GM23248 (cell line): ENCODE measurements at regions not wholly inside any gene's neighbourhood (a gene's known extent, or its start where the extent isn't known, plus 50 kb on each side); places are given as distances from the start of the nearest gene placed in this dataset.

Experiments used
- DNase-seq: peaks from one replicate; pipeline ENCODE4 v3.0.0-alpha.2; 2015
- H2AFZ ChIP-seq: fragments of 200-600 bp; sonication (generic); 2 replicates; pipeline ENCODE4 v1.6.1; 2016; ENCODE audit warnings: antibody characterized with exemption
- H3F3A ChIP-seq: fragments of 200-600 bp; sonication (generic); 2 replicates; pipeline ENCODE4 v1.6.1; 2016; ENCODE audit warnings: mild to moderate bottlenecking, antibody characterized with exemption, mixed run types; ENCODE audit not compliant: insufficient read depth
- H3K27ac ChIP-seq: fragments of 200-600 bp; sonication (generic); 2 replicates; pipeline ENCODE4 v1.5.1; 2016; ENCODE audit warnings: mild to moderate bottlenecking
- H3K27me3 ChIP-seq: fragments of 200-600 bp; sonication (generic); replicated peaks from 2 replicates; pipeline ENCODE4 v1.6.1; 2016; ENCODE audit warnings: mild to moderate bottlenecking; ENCODE audit not compliant: insufficient read depth
- H3K36me3 ChIP-seq: fragments of 200-600 bp; sonication (generic); 2 replicates; pipeline ENCODE4 v1.6.1; 2016; ENCODE audit warnings: low read depth, mild to moderate bottlenecking
- H3K4me1 ChIP-seq: fragments of 200-600 bp; sonication (generic); 2 replicates; pipeline ENCODE4 v1.6.1; 2016; ENCODE audit warnings: mild to moderate bottlenecking; ENCODE audit not compliant: insufficient read depth
- H3K4me2 ChIP-seq: fragments of 200-600 bp; sonication (generic); one replicate; pipeline ENCODE4 v1.6.1; 2016; ENCODE audit warnings: mild to moderate bottlenecking; ENCODE audit not compliant: unreplicated experiment
- H3K4me3 ChIP-seq: fragments of 200-600 bp; sonication (generic); 2 replicates; pipeline ENCODE4 v1.5.1; 2016; ENCODE audit warnings: mild to moderate bottlenecking
- H3K79me2 ChIP-seq: fragments of 200-600 bp; sonication (generic); 2 replicates; pipeline ENCODE4 v1.6.1; 2016; ENCODE audit warnings: mild to moderate bottlenecking; ENCODE audit not compliant: insufficient read depth
- H3K9ac ChIP-seq: fragments of 200-600 bp; sonication (generic); 2 replicates; pipeline ENCODE4 v1.6.1; 2016; ENCODE audit warnings: mild to moderate bottlenecking
- H3K9me2 ChIP-seq: fragments of 200-600 bp; sonication (generic); 2 replicates; pipeline ENCODE4 v1.6.1; 2016; ENCODE audit warnings: mixed run types, mild to moderate bottlenecking, moderate library complexity; ENCODE audit not compliant: insufficient read depth
- H3K9me3 ChIP-seq: fragments of 200-600 bp; sonication (generic); one replicate; pipeline ENCODE4 v1.6.1; 2017; ENCODE audit warnings: low read depth
- H4K20me1 ChIP-seq: fragments of 200-600 bp; sonication (generic); 2 replicates; pipeline ENCODE4 v1.6.0; 2016; ENCODE audit not compliant: insufficient read depth
- EZH2 ChIP-seq: fragments of 200-600 bp; sonication (generic); IDR thresholded peaks from 2 replicates; pipeline ENCODE4 v1.6.1; 2018; ENCODE audit warnings: antibody characterized with exemption, mild to moderate bottlenecking; ENCODE audit not compliant: insufficient read depth, poor library complexity, severe bottlenecking
- EZH2phosphoT487 ChIP-seq: fragments of 200-600 bp; sonication (generic); IDR thresholded peaks from 2 replicates; pipeline ENCODE4 v1.6.1; 2018; ENCODE audit warnings: antibody characterized with exemption, moderate library complexity, mild to moderate bottlenecking, low read depth; ENCODE audit not compliant: insufficient read depth
- WGBS, 2 experiments: methylation state at CpG; one replicate each; pipeline ENCODE4 v1.1.6; 2015 to 2017; ENCODE audit warnings: low lambda C conversion rate in 2 of 2, low coverage in 1 of 2; ENCODE audit errors: missing lambda C conversion rate in 2 of 2; 5-methylcytosine and 5-hydroxymethylcytosine counted together
- in situ Hi-C: fragments of 300-500 bp; cut with MboI; formaldehyde crosslinking; loops from 2 replicates; pipeline ENCODE4 v1.15.0; 2020

GRCh38 chr1:198923993-198924392 is 285.2 kb downstream of the PTPRC start:
- Histone ChIP-seq H3K4me1 (peaks cover 6% of the 10 kb centered on the region), H2AFZ (no peak overlapping the region), H3K9me2 (no peaks in the 10 kb centered on the region), H3F3A (no peaks in the 10 kb centered on the region), H3K4me2 (no peak overlapping the region), H3K9me3 (no peaks in the 10 kb centered on the region), H3K9ac (no peak overlapping the region), H3K27ac (no peak overlapping the region), H3K36me3 (no peaks in the 10 kb centered on the region), H3K4me3 (no peak overlapping the region), H3K79me2 (peaks cover 40% of the 10 kb centered on the region), H4K20me1 (no peaks in the 10 kb centered on the region), H3K27me3 (no peaks in the 10 kb centered on the region)
- no peak for DNase-seq
- WGBS, 2 experiments, result 89 to 95% methylated on average over 1 of the region's 1 CpG
- in situ Hi-C loops, result no loop called here
- no peak for TF ChIP-seq EZH2phosphoT487
- TF ChIP-seq EZH2, result no peak

DNA sequence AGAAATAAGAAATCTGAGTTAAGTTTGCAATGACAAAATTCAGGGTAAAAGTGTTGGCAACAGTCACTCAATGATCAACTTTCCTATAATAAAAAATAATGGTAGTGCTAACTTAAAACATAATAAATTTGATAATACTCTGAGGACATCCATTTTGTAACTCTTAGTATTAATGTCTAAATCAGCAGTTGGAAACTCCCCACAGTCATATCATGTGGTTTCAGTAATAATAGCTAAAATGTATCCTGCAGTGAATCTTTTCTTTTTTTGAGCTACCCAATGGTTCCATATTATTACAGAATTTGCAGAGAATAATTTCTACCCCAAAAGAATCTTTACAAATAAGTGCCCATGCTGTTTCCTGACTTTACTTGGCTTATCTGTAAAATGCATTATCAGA is 286.7 kb downstream of the PTPRC start:
- Histone ChIP-seq H3K9me2 (no peaks in the 10 kb centered on the region), H3F3A (no peaks in the 10 kb centered on the region), H3K9ac (no peak overlapping the region), H3K27ac (no peak overlapping the region), H3K9me3 (no peaks in the 10 kb centered on the region), H3K36me3 (no peaks in the 10 kb centered on the region), H2AFZ (no peak overlapping the region), H4K20me1 (no peaks in the 10 kb centered on the region), H3K4me1 (0 out of 2 replicates have a peak, but pooled peaks cover 3% of the 10 kb centered on the region), H3K4me2 (no peak overlapping the region), H3K4me3 (no peak overlapping the region), H3K79me2 (peaks cover 56% of the 10 kb centered on the region), H3K27me3 (no peaks in the 10 kb centered on the region)
- no peak for DNase-seq
- in situ Hi-C loops, result no loop called here
- TF ChIP-seq EZH2 (no peak), EZH2phosphoT487 (no peak)

DNA sequence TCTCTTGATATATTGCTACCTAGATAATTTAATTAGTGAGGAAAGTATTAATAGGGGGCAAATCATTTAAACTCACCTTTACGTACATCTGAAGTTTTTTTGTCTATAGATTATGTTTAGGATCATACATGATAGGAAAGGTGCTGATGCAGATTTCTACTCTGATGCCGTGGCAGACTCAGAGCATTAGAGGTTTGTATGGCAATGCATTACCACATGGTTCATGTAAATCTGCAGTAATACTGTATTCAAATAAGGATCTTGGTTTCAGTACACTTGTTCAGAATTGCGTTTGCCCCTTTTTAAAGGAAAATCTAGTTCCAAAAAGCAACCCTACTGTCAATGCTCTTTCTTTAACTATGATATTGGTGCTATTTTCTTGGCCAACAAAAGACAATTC is 288.3 kb downstream of the PTPRC start:
- in situ Hi-C loops, result no loop called here
- WGBS, 2 experiments, result 95 to 98% methylated on average over 3 of the region's 3 CpGs
- H3K36me3 ChIP-seq, result no peaks in the 10 kb centered on the region
- H3K9ac ChIP-seq, result no peak overlapping the region
- H3F3A ChIP-seq, result no peaks in the 10 kb centered on the region
- H3K4me3 ChIP-seq, result no peak overlapping the region
- H3K9me2 ChIP-seq, result no peaks in the 10 kb centered on the region; the same call in 1 of the 2 replicates
- H2AFZ ChIP-seq, result no peak overlapping the region
- no peaks in the 10 kb centered on the region for H3K27me3 ChIP-seq
- DNase-seq, result no peak
- TF ChIP-seq EZH2phosphoT487, result no peak
- no peak for TF ChIP-seq EZH2
- no peak overlapping the region for H3K27ac ChIP-seq
- no peak overlapping the region for H3K4me2 ChIP-seq
- no peaks in the 10 kb centered on the region for H3K9me3 ChIP-seq
- 0 out of 2 replicates have a peak, but pooled peaks cover 3% of the 10 kb centered on the region for H3K4me1 ChIP-seq
- peaks cover 66% of the 10 kb centered on the region for H3K79me2 ChIP-seq
- no peaks in the 10 kb centered on the region for H4K20me1 ChIP-seq

DNA sequence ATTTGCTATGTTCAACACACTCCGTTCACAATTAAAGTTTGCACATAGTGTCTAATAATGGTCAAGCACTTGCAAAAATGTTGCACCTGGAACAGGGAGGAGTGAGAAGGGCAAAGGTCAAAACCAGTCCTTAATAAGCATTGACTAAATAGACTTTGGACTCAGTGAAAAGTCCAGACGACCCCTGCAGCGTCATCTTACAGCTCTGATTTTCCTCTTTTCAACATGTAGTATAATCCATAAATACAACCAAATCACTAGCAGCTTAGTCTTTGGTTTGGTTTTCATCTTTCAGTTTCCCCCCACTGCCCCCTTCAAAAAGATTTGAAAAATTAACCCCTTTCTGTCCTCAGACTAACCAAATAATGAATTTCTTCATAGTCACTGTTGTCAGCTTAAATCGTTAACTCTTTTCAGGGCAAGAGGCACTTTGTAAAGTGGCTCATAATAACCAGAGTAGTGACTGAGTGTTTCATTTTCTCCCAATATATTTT is 290.3 kb downstream of the PTPRC start:
- Histone ChIP-seq H3K4me2 (no peak overlapping the region), H2AFZ (no peak overlapping the region), H3K27ac (no peak overlapping the region), H3K36me3 (no peaks in the 10 kb centered on the region), H3K4me1 (peaks cover 8% of the 10 kb centered on the region; the same call in 1 of the 2 replicates), H3K79me2 (peaks cover 72% of the 10 kb centered on the region), H4K20me1 (no peaks in the 10 kb centered on the region), H3K4me3 (no peak overlapping the region), H3K9ac (no peak overlapping the region), H3F3A (no peaks in the 10 kb centered on the region), H3K27me3 (no peaks in the 10 kb centered on the region), H3K9me3 (no peaks in the 10 kb centered on the region), H3K9me2 (no peaks in the 10 kb centered on the region; the same call in 1 of the 2 replicates)
- in situ Hi-C loops, result no loop called here
- DNase-seq, result no peak
- TF ChIP-seq EZH2phosphoT487, result no peak
- TF ChIP-seq EZH2, result no peak
- WGBS, 2 experiments, result 89 to 91% methylated on average over 4 of the region's 4 CpGs
